ENCODE measurements at regions not wholly inside any gene's neighbourhood (a gene's known extent, or its start where the extent isn't known, plus 50 kb on each side); places are given as distances from the start of the nearest gene placed in this dataset.

DNA sequence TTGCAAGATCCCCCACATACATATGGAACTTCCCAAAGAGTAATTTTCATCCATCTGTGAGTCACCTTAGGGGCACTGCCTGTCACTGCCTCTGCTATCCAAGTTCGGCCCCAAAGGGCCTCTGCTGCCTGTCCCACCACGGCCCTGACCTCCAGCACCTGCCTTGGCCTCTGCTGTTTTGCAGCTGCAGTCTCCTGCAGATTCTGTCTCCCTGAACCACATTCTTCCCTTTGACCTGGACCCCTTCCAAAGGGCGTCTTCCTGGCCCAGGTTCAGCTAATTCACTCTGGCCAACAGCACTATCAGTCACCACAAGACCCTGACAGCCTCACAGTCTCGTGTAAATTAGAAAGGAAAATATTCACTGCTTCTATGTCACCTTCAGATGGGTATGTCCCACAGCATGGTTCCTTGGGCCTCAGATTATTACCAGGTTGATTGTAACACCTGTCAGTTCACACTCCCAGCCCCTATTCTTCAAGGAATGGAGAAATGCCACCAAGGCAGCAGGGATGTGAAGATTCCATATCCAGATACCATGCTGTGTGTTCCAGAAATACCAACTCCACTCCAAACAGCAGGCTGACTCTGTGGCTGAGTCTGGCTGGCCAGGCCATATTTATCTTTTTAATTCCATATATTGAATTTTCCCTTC lies 479.3 kb downstream of the ARHGEF28 start:
- DNase-seq = no peak

DNA sequence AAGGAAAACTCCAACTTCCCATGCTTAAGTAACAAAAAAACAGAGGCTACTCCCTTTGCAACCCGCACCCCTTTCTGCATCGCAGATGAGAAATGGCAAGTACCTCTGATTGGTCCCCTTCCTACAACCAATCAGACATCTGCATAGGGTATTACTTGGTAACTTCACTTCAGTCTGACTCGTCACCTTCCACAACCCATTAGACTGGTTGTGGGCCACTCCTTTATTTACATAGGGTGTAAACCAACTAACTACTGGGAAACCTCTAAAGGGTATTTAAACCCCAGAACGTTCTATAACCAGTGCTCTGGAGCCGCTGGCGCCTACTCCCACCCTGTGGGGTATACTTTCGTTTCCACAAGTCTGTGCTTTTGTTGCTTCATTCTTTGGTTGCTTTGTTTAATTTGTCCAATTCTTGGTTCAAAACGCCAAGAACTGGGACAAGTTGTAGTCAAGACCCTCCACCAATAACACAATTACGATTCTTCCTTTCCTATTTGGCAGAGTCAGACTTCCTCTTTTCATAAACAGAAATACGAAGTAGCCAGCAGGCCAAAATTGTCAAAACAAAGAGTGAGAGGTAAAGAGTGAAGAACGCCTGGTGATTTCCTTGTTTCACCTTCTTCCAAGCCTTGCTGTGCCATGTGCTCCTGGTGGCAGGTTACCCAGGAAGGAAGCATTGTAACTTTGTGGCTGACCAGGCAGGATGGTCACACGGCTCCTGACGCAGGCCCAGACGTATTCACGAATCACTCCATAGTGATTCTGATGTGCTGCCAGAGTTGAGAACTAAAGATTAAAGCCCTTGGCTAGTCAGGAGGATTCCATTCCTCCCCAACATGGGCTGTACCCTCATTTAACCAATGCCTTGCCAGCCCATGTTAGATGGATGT lies 477.4 kb downstream of the ARHGEF28 start:
- no peak for DNase-seq

DNA sequence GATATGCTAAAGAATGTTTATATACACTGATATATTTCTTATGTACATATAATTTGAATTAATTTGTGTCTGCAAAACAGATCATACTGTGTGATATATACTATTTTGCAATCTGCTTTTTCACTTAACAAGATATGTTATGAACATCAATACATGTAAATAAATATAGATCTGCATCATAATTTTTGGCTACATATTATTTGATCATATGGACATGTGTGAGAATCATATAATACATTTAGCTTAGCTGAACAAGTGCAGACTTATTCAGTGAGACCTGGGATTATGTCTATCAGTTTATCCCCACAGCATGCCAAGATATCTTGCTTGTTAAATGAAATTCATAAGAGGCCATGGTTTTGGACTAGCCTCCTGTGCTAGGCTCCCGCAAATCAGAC lies 474.3 kb downstream of the ARHGEF28 start:
- DNase-seq = no peak

DNA sequence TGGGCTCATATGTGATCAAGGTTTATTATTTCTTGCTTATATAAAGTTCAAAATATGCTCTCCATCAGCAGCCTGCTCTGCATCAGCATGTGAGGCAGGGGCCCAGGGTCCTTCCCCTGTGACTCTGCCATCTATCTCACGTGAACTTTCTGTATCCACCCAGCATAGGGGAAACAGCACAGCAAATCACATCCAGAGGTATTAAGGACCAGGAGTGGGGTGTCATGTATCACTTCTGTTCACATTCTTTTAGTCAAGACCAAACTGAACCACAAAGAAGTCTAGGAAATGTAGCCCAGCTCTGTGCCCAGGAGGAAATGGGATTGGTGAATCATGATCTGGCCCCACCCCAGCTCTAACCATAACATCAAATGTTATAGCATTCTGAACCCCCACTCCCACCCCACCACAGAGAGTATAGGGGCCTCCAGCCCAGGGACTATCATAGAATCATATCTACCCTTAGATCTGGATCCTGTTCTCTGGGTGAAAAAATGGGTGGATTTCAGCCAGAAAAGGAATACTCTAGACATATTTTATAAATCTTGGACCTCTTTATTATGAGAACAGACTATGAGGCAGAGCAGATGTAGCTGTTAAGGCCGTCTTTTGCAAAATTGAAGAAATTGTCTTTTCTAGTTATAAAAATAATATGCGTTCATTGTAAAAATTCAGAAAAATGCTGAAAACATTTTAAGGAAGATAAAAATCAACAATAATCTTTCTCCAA lies 473.7 kb downstream of the ARHGEF28 start:
- DNase-seq = no peak

DNA sequence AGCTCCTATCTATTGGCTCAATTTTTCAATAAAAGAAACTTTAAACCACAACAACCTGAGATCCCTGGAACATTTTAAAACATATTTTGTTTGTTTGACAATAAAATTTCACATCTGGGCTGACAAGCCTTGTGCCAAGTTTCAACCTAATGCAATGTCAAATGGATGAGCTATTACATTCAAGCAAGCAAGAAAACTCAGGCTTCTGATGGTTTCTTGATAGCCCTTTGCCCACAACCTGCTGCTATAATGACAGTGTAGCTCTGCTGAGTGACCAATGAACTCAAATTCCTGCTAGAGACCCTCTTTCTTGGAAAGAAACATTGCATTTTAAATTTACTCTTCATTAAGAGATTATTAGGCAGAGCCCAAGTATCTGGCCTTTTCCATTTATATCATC lies 472.9 kb downstream of the ARHGEF28 start:
- DNase-seq = no peak

DNA sequence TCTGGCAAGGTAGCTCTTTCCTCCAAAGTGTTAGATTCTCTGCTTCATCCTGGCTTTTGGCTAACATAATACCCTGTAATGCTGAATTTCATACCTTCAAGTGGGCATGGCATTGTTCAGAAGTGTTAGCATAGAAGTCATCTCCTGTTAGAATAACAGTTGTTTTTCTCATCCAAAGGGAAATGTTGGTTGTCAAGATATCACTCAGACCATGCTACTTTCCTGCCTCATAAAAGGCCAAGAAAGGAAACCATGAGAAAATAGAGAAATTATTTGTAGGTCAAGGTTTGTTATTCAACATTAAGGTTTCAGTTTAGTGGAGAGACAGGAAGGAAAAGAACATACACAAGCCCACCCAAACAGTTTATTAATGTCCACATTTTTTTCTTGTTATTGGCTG lies 472.5 kb downstream of the ARHGEF28 start:
- no peak for DNase-seq

DNA sequence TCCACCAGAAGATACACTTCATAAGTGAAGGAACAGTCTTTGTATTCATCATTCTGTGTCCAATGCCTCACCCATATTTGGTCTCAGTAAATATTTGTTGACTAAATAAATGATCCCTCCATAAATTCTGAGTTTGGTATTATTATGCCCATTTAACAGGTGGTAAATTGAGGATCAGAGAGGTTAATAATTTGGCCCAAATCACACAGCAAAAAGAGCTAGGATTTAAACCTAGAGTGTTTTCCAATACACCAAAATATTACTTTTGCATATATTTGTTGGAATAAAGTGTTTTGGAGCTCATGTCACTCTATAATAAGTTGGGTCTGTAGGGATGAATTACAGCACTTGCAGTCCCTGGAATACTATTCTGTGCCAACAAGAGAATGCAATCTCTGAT lies 470.3 kb downstream of the ARHGEF28 start:
- no peak for DNase-seq

DNA sequence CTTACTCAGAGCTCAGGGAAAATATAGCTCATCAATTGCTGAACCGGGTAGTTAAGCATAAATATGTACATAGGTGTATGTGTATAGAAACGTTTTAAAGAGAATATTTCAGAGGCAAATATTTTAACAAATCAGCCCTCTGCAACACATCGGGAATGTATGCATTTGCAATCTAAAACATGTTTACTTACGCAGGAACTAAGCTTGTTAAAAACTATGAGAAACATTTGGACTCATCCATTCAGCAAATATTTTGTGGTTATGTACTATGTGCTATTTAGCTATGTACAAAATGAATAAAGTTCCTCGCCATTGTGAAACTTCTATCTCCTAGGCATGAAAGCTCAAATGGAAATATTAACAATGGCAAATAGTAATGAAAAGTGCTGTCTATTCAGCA lies 469.9 kb downstream of the ARHGEF28 start:
- no peak for DNase-seq

DNA sequence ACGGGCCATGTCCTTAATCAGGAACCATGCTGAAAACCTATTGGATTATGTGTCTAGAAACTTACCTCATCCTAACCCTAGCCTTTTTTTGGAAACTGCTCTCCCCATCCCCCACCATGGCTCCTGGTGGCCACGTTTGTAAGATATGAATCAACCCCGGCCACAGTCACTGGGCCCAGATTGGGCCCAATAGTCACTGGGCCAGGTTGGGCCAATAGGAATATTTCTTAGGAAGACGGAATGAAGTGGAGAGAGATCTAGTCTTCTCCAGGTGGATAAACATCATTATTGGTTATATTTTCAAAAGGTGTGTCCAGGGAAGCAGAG lies 468.7 kb downstream of the ARHGEF28 start:
- DNase-seq = no peak

DNA sequence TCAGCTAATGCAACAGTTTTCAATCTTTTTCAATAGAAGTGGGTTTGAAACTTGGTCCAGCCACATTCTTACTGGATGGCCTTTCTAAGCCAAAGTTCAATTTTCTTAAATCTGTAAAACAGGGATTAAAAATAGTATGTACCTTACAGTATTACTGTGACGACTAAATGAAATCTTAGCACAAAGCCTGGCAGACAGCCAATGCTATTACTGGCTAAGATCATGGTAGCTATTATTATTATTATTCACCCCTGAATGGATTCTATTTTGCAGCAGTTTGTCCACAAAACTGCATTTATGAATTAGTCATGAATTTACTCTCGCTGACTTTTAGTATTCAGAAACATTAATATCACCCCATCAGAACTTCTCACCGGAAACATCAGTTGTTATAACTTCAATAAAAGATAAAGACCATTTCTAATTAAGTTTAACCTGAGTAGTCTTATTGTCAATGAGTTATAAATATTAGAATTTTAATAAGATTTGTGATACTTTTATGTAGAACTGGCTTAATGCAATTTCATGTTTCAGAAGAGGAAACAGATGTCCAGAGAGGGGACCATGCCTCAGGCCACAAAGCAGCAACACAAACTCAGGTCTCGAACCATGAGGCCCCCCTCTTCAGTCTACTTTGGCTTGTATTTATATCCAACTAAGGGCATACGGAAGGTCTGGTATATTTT lies 468.2 kb downstream of the ARHGEF28 start:
- no peak for DNase-seq

DNA sequence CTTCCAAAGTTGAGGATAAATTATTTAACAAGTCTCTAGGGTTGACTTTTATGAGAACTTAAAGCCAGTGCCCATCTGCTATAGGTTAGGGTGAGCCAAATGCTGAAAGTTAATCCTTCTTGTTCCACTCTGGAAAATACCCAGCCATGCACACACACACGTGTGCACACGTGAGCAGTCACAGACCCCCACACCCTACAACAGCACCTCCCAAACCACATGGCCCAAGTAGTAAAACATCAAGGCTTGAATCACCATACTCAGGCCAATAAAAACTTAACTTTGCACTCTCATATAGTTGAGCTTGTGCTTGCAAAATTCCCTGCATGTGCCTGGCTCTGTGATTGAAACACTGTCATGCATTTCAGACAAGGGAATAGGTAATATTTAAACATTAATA lies 467.6 kb downstream of the ARHGEF28 start:
- DNase-seq = peak; percentile 44

DNA sequence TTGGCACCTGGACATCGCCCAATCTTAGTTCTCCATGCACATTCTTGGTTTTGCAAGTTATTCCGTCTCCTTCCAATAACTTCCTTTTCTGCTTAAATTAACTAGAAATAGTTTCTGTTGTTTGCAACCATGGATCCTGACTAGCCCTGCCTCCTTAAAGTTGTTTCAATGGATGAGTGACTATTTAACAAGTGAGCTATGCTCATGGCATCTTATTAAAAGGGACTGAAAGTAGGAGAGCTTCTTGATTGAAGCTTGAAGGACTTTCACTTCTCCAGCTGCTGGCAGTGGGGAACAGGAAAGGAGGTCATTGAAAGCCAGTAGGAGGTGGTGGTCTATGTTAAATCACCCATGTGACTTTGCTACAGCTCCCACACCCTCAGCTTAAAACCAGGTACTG lies 466.8 kb downstream of the ARHGEF28 start:
- DNase-seq = no peak

DNA sequence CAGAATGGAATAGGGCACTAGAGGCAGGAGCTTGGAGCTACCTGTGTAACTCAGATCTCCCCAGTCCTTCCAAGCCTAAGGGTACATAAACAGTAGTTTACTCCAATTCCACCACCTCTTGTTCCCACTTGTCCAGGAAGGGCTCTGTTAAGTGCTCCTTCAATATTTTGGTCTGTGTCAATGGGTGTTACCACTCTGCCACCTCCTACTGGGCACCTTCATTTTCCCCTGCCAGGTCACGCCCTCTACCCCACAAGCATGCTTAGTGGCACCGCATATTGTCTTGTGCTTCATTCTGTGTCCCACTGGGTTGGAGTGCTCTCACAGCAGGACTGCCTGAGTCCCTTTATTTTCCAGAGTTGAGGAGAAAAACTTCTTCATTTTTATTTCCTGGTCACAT lies 459.8 kb downstream of the ARHGEF28 start:
- no peak for DNase-seq

DNA sequence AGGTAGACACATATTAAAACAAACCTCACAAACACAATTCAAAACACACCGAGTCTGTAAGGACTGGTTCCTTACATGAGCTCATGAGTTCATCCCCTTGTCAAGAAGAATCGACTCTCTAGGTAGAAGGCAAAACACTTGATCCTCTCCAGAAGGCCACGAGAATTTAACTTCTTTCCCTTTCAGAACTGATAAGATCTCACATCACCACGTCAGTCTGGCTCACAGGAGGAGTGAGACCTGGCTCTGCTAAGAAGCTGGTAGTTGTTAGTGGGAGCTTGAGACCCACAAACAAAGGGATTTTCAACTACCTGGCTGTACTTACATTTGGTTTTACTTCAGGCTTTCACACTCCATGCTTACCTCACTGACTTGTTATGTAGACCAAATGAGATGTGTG lies 459.2 kb downstream of the ARHGEF28 start:
- DNase-seq = no peak

DNA sequence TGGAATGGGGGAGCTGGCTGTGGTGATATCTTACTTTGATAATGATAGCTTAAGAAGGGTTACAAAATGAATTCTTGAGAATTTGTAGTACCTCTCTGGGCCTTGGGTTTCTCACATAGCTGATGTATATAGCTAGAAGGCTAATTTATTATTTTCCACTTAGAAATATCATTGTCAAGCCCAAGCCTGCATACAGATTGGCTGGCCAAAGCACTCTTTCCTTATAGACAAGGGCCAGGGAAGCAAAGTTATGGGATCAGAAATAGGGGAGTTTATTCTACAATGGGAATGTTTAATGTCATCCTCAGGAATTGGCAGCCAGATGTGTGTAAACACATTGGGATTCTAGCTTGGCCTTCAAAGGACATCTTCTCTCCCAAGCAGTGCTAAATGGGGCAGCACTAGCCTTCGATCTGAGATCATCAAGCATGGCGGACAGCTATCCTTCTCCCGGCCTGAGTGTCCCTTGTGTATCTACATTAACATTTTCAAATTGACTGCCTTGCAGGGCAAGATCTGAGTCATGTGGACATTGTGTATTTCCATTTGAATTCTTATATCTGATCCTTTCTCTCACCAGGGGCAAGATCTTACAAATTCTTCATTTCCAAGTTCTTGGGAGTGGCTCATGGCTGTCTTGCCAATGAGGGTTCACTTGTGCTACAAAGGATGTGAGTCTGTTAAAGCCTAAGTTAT lies 457.2 kb downstream of the ARHGEF28 start:
- DNase-seq = no peak

DNA sequence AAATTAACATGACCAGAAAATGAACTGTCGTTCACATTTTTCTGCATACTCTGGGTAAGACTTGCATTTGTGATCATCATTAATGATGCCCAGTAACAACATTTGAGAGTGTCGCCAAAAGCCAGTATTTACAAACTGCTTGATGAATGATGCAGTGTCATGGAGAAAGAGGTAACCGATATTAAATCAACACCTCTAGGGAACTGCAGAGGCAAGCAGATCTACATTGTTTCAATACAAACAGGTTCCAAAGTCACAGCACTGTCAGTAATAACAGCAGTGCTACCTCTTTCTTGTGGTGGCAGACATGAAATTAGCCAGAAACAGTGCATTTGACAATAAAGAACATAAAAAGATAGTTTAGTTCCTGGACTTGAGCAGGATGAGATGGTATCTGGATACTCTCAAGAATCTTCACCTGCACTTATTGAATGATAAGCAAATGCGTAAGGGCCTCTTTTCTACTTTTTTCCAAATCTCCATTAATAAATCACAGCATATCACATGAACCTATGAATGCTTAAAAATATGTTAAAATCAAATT lies 456.6 kb downstream of the ARHGEF28 start:
- DNase-seq = no peak

DNA sequence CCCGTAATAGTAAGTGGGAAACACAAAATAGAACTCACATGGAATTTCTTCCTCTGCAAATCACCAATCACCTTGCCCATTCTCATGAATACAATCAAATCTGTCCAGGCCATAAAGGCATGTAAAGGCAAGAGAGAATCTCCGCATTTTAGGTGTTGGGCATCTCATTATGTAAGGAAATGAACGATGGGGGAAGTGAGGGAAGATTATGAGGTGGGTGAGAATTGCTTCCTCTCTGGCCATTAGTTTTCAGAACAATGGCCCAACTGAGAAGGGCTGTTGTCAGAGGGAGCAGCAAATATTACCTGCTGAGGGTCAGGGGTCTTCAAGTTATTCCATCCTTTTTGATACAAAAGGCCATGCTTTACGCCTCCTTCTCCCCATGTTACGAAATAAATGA lies 455.1 kb downstream of the ARHGEF28 start:
- no peak for DNase-seq

DNA sequence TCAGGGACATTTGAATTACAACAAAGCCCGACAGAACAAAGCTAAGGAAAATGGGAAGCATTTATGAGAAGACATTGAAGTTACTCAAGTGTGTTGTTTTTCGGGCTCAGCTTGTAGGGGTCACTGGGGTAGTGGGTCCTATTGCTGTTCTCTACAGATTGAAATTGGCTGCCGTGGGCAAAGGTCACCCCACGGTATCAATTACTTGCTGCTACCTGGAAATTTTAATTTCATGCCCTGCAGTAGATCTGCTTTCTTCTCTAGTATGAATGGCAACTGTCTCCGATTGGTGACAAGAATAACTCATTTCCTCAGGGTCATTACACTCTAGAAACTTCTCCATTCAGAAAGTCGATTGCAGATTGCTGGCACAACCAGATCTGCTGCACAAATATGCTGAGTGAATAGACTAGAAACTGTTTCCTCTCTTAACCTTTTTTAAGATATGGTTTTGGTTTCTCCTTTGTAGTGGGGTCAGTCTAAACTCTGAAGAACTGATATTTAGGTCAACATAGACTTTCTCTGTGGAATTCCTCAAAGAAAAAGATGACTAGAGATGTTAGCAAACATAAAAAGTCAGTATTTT lies 454.1 kb downstream of the ARHGEF28 start:
- DNase-seq = no peak

DNA sequence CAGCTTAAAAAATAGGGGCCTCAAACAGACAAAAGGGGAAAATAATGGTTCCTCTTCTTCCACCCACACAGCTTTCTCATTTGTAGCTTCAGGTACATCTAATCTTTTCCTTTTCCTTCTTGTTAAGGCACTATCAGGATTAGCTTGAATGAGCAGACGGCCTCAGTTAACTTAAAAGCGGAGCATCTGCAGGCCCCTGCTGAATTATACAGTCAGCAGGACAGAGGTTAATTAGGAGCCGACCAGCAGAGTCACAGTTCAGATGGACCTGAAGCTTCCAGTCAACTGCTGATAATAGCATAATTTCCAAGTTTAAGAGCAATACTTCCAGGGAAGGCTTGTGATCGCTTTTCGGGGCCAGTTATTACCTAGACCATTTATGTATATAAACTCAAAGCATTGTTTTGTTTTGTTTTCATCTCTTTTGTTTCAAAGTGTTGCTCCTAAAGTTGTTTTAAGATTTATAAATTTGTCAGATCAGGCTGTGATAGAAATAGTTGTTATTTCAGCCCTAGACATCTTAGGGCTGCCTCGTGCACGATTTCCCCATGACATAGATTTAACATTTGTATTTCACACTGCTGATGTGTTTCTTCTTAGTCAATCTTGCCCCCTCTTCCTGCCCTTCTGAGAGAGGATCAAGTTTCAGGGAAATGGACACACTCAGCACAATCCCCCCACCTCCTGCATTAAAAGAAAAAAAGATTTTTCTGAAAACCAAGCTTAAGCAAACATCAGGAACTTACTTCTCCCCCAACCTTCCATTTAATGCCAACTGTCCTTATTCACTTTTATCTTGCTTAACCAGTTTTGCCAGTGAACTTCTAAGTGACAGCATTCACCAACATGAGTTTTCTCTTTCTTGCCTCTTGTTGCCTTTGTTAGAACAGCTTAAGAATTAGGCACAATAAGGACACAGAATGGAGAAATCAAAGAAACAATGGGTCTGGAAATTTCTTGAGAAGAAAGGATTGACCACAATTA lies 449.8 kb downstream of the ARHGEF28 start:
- DNase-seq = no peak

DNA sequence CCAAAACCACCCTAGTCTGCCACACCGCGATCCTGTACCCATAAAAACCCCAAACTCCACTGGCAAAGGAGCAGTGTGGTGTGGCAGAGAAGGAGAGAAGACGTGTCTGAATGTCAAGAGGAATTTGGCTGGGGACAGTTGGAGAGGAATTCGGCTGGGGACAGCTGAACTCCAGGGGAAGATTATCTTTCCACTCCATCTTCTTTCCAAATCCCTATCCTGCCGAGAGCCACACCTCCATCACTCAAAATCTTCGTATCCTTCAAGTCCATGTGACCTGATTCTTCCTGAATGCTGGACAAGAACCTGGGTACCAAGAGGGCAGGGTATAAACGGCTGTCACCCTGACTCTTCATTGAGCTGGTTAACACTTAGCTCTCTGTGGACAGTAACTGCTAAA lies 448.1 kb downstream of the ARHGEF28 start:
- DNase-seq = no peak

DNA sequence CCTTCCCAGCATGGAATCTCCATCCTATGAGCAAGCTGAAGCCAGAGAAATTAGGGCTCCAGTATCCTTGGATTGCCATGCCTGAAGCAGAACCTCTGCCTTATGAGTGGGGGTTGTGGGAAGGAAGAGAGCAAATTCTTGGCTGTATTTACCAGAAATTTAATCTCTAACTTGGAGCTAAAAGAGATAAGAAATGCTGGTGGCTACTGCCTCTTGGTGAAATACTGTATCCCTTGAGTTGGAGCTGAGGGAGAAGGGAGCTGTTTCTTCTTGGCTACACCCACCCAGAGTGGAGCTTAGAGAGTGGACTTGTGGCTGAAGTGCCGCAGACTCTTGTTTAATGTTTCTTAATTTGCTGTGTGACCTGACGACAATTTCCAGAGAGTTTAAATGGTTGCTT lies 447.3 kb downstream of the ARHGEF28 start:
- DNase-seq = no peak
